HG03060 (cell line): ENCODE measurements at regions not wholly inside any gene's neighbourhood (a gene's known extent, or its start where the extent isn't known, plus 50 kb on each side); places are given as distances from the start of the nearest gene placed in this dataset.
"Not testable (repeated sequence)": the region's sequence is repeated elsewhere in the genome, so short reads cannot be mapped to it uniquely, and the experiment has no call there.

Source experiments
- ATAC-seq: cut with Tn5 transposase; IDR thresholded peaks from one replicate; pipeline ENCODE4 v1.9.1; 2021; ENCODE audit warnings: low read depth, moderate number of reproducible peaks; ENCODE audit not compliant: unreplicated experiment

GRCh38 chr15:96054621-96055020 is 275.9 kb upstream of the NR2F2 start:
- ATAC-seq: no peak

- peak; percentile 71 for ATAC-seq
These were observed 272.2 kb upstream of the NR2F2 start for GRCh38 chr15:96058103-96058851.

GRCh38 chr15:96058852-96059103 is 271.7 kb upstream of the NR2F2 start:
- not testable (repeated sequence) for ATAC-seq

DNA sequence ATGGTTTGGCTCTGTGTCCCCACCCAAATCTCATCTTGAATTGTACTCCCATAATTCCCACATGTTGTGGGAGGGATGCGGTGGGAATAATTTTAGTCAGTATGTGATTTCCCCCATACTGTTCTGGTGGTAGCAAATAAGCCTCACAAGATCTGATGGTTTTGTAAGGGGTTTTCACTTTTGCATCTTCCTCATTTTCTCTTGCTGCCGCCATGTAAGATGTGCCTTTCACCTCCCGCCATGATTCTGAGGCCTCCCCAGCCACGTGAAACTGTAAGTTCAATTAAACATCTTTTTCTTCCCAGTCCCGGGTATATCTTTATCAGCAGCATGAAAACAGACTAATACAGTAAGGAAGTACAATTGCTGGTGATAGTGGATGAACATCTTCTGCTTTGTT is 269.9 kb upstream of the NR2F2 start:
- not testable (repeated sequence) for ATAC-seq

DNA sequence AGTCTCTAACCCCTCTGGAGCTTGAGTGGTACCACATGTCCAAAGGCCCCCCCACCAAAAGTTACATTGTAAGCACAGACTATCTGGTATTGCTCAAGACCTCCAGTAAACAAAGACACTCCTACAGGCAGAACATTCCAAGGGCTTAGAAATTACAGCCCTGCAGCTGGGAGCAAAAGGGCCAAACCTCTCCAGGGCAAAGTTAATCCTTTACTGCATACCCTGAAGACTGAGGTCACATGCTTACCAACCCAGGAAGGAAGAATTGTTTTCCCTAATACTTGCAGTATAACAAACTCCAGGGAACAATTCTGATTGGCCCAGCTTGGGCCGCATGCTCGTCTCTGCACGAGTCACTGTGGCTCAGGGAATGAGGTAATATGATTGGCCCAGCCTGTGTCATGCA is 266.1 kb upstream of the NR2F2 start:
- ATAC-seq: no peak

GRCh38 chr15:96066126-96066525 is 264.4 kb upstream of the NR2F2 start:
- no peak for ATAC-seq

DNA sequence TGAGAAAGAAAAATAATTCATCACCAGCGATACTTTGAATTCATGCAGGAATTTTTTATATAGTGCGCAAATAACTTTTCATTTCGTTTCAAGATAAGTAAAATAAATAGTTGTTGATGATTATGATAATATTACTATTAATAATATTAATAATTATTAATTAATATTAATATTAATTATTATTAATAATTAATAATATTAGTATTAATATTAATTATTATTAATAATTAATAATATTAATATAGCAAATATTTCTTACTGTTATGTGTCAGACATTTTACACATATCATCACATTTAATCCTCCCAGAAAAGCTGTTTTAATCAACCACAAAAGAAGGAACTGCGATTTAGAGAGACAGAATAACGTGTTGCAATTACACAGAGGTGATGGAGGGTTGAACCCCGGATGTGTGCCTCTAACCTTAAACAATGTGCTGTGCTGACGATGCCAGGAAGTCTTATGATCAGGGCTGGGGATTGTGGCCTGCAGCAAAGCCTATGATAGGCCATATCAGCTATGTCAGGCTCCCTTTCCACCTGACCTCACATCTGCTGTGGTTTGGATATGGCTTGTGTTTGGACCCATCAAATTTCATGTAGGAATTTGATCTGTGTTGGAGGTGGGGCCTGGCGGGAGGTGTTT is 263.5 kb upstream of the NR2F2 start:
- ATAC-seq: no peak

GRCh38 chr15:96067677-96068076 is 262.8 kb upstream of the NR2F2 start:
- no peak for ATAC-seq

DNA sequence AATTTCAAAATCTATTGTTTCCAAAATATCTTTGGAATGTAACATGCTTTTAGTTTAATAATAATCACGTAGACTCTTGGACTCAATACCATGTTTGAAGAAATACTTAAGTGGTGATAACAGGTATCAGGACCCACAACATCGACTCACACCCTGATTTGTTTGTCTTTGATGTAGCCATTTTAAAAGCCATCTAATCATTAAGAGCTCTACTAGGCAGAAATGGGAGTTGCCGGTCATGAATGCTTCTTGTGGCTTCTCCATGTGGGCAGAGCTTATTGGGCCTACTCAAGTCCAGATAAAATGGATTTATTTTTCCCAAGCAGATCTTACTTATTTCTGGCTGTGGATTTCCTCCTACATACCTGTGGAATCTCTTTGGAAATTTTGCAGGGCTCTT is 261.6 kb upstream of the NR2F2 start:
- no peak for ATAC-seq

DNA sequence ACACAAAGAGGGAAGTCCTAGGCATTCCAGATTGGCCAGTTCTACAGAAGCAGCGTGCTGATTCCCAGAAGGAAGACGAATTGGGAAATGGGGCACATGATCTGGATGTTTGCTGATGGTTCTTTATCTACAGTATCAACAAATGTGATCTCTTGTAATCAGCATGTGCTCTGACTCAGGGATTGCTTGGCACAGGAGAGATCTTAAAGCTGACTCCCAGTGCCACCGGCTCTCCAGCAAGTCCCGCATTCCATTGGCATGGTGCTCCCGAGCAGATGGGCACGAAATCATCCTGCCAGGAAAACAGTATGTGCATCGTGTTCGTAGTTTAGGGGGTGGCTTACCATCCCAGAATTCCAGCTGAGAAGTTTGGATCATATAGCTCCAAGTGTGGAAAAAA is 259.9 kb upstream of the NR2F2 start:
- ATAC-seq: no peak

GRCh38 chr15:96072821-96073220 is 257.7 kb upstream of the NR2F2 start:
- ATAC-seq: no peak

- ATAC-seq: no peak
These were observed 256.6 kb upstream of the NR2F2 start for GRCh38 chr15:96073908-96074307.

DNA sequence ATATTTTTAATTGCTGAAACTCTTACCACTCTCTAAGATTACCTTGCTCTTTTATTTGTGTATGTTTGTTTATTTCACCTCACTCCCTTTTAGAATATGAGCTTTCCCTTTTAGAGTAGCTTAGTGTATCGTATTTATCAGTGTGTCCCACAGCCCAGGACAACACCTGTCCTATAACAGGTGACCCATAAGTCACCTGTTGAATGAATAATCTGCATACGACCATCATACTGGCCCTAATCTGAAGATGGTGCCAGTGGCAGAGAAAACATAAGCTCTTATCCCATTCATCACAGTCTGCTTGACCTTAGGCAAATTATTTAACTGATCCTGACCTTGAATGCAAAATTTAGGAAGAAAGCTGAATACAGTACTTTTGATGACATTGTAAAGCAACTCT is 254.6 kb upstream of the NR2F2 start:
- ATAC-seq: no peak

DNA sequence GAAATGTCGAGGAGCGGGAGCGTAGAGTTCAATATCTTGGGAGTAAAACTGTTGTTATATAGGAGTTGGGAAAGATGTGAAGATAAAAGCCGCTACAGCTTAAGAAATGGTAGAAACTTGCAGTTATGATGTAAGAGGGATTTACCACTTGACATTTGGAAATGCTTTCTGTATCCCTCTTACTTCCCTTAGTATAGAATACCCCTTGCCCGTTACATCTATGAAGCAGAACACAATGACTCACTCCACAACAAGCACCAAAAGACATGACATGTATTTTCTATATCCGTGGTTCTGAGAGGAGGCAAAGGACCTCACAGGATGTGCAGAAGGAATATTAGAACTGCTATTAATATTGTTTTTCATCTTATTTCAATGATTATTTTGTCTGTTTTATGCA is 254.2 kb upstream of the NR2F2 start:
- ATAC-seq: no peak

GRCh38 chr15:96079041-96079440 is 251.5 kb upstream of the NR2F2 start:
- ATAC-seq: no peak

DNA sequence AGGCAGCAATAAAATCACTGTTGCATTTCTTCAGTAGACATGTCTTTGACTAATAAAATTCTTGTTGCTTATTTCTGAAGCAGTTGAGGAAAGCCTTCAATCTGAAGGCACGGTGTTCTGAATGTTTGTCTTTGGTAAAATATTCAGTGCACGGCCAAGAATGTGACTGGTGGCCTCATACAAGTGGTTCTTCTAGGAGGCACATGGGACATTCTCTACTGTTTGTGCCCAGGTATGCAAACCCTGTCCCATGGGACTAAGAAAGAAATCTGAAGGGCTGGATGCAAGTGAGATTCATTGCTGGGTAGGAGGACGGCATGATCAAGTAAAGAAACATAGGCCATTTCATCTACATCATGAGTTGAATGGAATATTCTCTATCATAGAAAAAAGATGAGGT is 250.6 kb upstream of the NR2F2 start:
- no peak for ATAC-seq

- ATAC-seq: no peak
These were observed 244.3 kb upstream of the NR2F2 start for GRCh38 chr15:96086164-96086563.

GRCh38 chr15:96087180-96087884 is 243.2 kb upstream of the NR2F2 start:
- no peak for ATAC-seq

DNA sequence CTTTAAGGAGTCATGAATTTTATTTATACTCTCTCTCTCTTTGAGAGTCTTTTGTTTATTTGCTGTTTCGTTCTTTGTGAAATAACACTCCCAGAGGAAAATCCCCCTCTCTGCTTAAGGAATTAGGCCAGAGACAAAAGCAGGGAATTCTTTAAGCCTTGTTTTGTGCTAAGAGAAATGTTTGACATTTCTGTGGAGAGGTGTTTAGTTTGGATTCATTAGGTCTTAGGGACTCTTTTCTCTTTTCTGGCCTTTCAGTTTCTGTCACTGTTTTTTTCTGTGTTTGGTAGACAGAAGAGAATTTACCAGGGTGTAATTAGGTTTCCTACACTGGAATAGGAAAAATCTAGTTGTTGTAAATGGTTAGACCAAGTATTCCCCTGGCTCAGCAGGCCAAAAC is 241.8 kb upstream of the NR2F2 start:
- ATAC-seq: no peak

DNA sequence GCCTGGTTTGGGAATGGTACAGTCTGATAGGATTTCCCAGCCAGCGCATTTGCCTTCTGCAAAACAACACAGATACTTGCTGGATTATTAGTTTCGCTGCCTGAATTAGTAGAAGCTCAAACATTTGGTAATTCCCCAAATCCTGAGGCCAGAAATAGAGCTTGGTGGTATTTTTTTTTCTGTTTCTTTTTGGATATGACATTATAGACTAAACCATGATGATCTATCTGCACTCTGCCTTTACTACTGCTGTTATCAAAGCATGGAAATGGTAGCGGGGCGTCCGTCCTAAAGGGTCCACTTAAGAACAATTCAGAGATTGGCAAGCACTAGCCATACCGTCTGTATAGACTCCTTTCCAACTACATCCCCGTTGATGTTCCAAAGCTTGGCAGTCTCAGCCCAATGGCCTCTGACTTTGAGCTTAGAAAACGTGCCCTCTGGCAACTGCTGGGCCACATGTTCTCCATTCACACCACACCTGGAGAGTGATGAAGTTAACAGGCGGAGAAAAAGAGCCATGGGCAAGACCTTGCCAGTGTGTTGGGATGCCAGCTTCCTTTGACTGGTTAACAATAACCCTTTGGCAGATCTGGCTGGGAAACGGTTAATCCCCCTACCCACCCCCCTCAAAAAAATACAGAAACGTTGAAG is 241.0 kb upstream of the NR2F2 start:
- no peak for ATAC-seq

GRCh38 chr15:96092186-96092585 is 238.3 kb upstream of the NR2F2 start:
- no peak for ATAC-seq

GRCh38 chr15:96093063-96093462 is 237.4 kb upstream of the NR2F2 start:
- no peak for ATAC-seq
